K562 (cell line): ENCODE measurements at regions not wholly inside any gene's neighbourhood (a gene's known extent, or its start where the extent isn't known, plus 50 kb on each side); places are given as distances from the start of the nearest gene placed in this dataset.

Experiments
- HES1 ChIP-seq: fragments of 450-650 bp; IDR thresholded peaks from 2 replicates; pipeline ENCODE4 v1.6.1; 2016; ENCODE audit warnings: low read depth, mild to moderate bottlenecking, moderate library complexity
- KLF13 ChIP-seq: fragments of 450-650 bp; IDR thresholded peaks from 2 replicates; pipeline ENCODE4 v1.6.1; 2016; ENCODE audit warnings: missing genetic modification characterization, low read depth, mild to moderate bottlenecking, missing compliant biosample characterization, moderate library complexity, borderline replicate concordance
- MBD2 ChIP-seq: sonication (generic); IDR thresholded peaks from 2 replicates; pipeline ENCODE4 v1.6.1; 2016; ENCODE audit warnings: low read depth, borderline replicate concordance
- PATZ1 ChIP-seq: fragments of 250-450 bp; sonication (Bioruptor Pico); IDR thresholded peaks from 2 replicates; pipeline ENCODE4 v1.5.0; 2020; ENCODE audit warnings: mild to moderate bottlenecking, borderline replicate concordance
- RBM39 ChIP-seq: fragments of 200-400 bp; formaldehyde crosslinking; optimal IDR thresholded peaks from 2 replicates; pipeline ENCODE3; 2018; ENCODE audit warnings: low read depth, low read length
- ZNF12 ChIP-seq: sonication (generic); formaldehyde crosslinking; IDR thresholded peaks from 2 replicates; pipeline ENCODE4 v1.4.0; 2020; ENCODE audit warnings: mild to moderate bottlenecking, missing genetic modification reagents
- ZNF57 ChIP-seq: fragments of 450-650 bp; formaldehyde crosslinking; IDR thresholded peaks from 2 replicates; pipeline ENCODE4 v1.4.0; 2020; ENCODE audit warnings: mild to moderate bottlenecking, moderate library complexity
- TF ChIP-seq, protein P1 (sequence below), 2 experiments: fragments of 450-650 bp; IDR thresholded peaks; 2 replicates each; pipeline ENCODE4 v1.6.1; 2018; ENCODE audit warnings: mild to moderate bottlenecking in 2 of 2, low read depth in 1 of 2; ENCODE audit not compliant: partially characterized antibody in 2 of 2

DNA sequence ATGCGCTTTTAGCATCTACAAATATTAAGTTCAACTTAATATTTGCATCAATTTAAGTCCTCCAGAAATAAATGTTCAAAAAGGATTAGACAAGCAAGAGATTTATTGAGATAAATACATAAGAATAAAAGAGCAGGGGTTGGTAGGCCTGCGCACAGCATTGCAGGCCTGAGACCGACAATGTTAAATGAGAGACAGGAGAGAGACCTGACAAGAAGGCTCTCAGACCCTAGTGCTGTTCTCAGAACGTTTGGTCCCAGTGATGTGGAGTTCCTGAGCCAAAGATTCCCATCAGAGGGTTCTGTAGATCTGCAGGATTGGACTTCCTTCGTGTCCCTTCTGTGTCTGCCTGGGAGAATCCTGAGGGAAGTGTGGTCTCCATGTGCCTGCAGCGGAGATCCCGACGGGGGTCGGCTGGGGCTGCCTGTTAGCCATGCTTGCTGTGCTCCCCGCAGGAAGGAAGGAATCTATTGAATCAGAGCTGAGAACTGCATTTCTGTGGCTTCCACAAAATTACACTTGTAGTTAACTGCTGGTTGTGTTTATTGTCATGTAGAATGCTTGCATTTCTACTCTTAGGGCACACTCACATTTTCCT is 369.9 kb upstream of the SLC10A2 start (continued):
- TF ChIP-seq, protein P1, sequence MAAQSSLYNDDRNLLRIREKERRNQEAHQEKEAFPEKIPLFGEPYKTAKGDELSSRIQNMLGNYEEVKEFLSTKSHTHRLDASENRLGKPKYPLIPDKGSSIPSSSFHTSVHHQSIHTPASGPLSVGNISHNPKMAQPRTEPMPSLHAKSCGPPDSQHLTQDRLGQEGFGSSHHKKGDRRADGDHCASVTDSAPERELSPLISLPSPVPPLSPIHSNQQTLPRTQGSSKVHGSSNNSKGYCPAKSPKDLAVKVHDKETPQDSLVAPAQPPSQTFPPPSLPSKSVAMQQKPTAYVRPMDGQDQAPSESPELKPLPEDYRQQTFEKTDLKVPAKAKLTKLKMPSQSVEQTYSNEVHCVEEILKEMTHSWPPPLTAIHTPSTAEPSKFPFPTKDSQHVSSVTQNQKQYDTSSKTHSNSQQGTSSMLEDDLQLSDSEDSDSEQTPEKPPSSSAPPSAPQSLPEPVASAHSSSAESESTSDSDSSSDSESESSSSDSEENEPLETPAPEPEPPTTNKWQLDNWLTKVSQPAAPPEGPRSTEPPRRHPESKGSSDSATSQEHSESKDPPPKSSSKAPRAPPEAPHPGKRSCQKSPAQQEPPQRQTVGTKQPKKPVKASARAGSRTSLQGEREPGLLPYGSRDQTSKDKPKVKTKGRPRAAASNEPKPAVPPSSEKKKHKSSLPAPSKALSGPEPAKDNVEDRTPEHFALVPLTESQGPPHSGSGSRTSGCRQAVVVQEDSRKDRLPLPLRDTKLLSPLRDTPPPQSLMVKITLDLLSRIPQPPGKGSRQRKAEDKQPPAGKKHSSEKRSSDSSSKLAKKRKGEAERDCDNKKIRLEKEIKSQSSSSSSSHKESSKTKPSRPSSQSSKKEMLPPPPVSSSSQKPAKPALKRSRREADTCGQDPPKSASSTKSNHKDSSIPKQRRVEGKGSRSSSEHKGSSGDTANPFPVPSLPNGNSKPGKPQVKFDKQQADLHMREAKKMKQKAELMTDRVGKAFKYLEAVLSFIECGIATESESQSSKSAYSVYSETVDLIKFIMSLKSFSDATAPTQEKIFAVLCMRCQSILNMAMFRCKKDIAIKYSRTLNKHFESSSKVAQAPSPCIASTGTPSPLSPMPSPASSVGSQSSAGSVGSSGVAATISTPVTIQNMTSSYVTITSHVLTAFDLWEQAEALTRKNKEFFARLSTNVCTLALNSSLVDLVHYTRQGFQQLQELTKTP (IDR thresholded peaks at IDR 0.05; ENCODE audit: low read depth in 1 of 2, partially characterized antibody in 2 of 2) = no peak
- TF ChIP-seq PATZ1 (no peak), ZNF57 (no peak), ZNF12 (CRISPR knock-in tag) (no peak), RBM39 (no peak), KLF13 (tag) (no peak), MBD2 (no peak), HES1 (no peak)
